LNCAP (cell line): ENCODE measurements at regions not wholly inside any gene's neighbourhood (a gene's known extent, or its start where the extent isn't known, plus 50 kb on each side); places are given as distances from the start of the nearest gene placed in this dataset.

Experiments
- TF ChIP-seq, protein P1 (sequence below): fragments of 450-650 bp; IDR thresholded peaks from 2 replicates; pipeline ENCODE4 v1.5.1; 2017; ENCODE audit warnings: mild to moderate bottlenecking

DNA sequence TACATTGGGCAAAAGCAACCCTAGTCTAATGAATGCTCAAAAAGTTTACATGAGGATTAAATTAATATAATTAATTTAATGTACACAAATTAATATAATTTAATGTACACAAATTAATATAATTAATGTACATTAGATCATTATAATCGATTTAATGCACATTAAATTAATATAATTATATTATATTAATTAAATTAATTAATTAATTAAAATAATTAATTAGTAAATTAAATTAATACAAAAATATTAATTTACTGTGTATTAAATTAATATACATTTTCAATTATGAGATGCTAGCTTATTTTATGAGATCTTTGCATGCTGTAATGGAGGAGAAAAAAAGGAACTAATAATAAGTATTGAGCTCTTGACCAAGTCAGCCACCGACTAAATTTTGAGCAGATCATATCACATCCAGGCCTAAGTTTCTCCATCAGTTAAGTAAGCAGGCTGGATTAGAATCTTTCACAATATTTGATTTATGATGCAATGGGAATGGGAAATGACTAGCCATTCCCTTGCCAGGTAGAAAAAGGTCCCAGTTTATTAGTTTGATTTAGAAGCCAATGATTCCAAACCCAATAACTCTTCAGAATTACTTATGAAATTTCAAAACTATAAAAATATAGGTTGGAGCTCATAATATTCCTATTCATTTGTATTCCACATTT is 533.4 kb upstream of the GRIA1 start:
- TF ChIP-seq, protein P1, sequence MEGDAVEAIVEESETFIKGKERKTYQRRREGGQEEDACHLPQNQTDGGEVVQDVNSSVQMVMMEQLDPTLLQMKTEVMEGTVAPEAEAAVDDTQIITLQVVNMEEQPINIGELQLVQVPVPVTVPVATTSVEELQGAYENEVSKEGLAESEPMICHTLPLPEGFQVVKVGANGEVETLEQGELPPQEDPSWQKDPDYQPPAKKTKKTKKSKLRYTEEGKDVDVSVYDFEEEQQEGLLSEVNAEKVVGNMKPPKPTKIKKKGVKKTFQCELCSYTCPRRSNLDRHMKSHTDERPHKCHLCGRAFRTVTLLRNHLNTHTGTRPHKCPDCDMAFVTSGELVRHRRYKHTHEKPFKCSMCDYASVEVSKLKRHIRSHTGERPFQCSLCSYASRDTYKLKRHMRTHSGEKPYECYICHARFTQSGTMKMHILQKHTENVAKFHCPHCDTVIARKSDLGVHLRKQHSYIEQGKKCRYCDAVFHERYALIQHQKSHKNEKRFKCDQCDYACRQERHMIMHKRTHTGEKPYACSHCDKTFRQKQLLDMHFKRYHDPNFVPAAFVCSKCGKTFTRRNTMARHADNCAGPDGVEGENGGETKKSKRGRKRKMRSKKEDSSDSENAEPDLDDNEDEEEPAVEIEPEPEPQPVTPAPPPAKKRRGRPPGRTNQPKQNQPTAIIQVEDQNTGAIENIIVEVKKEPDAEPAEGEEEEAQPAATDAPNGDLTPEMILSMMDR = no peak

DNA sequence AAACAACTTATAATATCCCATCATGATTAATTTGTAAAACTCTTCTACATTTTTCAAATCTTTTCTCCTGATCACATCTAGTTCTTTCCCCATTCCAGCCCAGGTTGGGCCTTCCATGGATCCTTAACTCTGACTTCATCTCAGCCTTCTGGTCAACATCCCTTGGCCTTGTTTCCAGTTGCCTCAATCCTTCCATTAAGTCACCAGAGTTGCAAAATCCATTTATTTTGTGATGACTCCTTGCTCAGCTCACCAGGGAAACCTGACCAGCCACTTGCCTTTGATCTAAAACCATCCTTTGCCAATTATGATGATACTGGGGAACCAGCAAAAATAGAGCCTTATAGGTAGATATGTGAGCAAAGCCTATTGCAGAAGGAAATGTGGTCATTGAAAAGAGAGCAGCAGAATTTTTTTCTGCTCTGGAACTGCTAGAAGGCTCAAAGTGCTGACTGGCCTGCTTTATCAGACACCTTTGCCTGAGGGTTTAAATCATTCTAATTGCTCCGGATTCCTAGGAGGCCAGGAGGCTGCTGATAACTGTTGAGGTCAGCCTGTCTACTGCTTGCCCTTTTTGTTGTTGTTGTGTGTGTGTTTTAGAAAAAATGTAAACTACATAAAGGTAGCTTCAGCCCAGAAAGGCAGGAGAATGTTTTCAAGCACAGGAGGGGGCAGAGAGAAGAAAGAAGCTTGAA is 512.2 kb upstream of the GRIA1 start:
- TF ChIP-seq, protein P1 = no peak

DNA sequence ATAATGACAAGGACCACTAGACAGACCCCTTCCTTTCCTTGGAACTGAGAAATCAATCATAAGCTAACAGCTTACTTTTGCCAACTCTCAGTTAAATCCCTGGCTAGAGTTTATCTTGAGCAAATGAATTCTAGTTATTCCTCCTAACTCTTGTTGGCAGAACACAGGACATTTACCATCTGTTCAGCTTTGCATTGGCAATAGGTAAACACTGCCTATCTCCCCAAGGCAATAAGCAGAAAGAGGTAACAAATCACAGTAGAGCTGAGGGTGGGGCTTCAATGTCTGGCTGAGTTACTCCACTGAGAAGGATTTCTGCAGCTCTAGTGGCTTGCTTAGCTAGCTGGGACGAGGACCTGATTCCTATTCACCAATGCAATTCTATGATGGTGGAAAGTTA is 503.3 kb upstream of the GRIA1 start:
- TF ChIP-seq, protein P1 = no peak

DNA sequence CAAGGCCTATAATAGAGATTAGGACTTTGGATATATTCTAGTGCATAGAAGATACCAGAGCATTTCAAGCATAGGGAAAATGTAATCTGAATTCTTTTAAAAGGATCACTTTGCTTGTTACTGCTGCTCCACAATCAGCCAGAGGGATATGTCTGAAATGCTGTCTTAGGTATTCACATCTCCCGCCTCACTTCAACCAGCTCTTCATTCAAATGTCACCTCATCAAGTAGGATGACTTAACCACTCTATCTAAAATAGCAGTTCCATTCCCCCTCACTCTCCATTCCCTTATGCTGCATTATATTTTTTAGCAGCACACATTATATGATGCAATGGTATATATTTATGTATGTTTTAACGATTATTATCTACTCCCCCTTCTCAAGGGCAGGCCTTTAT is 500.3 kb upstream of the GRIA1 start:
- TF ChIP-seq, protein P1 = no peak

DNA sequence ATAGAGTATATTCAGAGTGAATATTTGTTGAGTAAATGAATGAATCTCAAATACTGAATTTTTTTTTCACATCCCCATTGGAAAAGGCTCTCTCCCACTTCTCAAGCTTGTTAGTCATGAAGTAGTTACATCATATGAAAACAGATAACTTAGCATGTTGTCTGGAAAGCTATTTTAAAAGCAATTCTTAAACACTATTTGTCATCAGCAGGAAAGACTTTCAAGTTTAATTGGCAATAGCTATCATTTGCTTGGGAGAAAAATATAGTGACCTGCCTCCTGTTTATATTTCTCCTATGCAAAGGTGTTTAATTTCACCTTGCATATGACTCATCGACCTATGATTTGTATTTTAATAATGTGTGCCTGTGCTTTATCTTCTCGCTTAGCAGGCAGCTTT is 499.8 kb upstream of the GRIA1 start:
- TF ChIP-seq, protein P1 = no peak

DNA sequence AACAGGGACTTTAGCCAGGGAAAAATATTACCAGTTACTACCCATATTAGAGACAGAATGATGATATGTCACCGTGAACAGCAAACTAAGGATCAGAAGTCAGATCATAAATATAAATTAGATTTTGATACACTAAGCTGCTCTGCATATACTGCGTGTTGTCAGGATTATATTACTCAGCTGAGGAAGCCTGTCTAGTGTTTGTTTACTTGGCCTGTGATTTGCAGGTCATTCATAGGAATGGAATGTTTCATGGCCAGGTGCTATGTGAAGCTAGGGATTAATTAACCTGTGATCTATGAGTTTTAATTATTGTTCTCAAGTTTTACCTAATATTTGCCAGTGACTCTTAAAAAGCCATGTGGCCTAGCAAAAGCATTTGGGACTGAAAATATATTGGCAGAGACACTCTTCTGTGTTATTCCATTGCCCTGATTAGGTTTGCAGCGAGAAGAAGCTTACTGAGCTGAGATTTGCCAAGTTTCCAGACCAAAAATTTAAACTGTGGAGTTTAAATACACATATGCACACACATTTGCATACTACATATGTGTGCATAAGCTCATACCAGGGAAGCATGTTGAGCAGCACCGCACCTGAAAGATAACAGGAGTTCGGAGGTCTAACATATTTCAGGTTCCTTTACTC is 496.3 kb upstream of the GRIA1 start:
- TF ChIP-seq, protein P1 = no peak

DNA sequence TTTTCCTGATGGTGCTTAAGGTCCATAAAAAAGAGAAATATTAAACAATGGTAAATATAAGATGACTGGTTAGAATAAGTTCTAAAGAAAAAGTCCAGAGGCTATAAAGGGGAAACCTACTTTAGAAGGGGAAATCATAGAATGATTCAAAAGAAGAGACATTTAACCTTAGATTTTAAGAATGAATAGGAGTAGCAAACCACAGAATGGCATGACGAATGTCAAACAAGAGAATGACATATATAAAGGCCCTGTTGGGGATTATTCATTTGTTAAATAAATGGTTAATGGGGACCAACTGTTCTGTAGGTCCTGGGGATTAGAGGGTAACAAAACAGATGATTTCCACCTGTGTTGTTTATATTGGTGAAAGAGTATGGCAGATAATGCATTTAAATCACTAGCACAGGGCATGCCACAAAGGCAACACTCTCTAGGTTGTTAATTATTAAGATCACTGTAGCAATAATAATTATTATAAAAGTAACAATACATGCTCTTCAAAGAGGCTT is 495.2 kb upstream of the GRIA1 start:
- TF ChIP-seq, protein P1 = no peak
